Liver (tissue), 8 donors: ENCODE measurements at regions not wholly inside any gene's neighbourhood (a gene's known extent, or its start where the extent isn't known, plus 50 kb on each side); places are given as distances from the start of the nearest gene placed in this dataset.

ENCODE experiments used
- DNase-seq: peaks from one replicate; pipeline ENCODE4 v3.0.0-alpha.2; 2017; ENCODE audit warnings: low spot score
- H3K27ac ChIP-seq, 2 donors: one replicate each; pipeline ENCODE4 v1.7.0; 2013; ENCODE audit warnings: inconsistent platforms in 2 of 2, low read length in 2 of 2, control low read depth in 1 of 2, low read depth in 1 of 2, mild to moderate bottlenecking in 1 of 2
- H3K27me3 ChIP-seq, 4 donors: one replicate each; pipeline versions ENCODE4 v1.6.1 to v1.7.0; 2013; ENCODE audit warnings: low read length in 3 of 4, inconsistent platforms in 1 of 4, mild to moderate bottlenecking in 1 of 4, moderate library complexity in 1 of 4; ENCODE audit not compliant: control insufficient read depth in 4 of 4, insufficient read depth in 4 of 4
- H3K36me3 ChIP-seq, 4 donors: one replicate each; pipeline versions ENCODE4 v1.6.1 to v1.7.0; 2013; ENCODE audit warnings: low read length in 3 of 4, mild to moderate bottlenecking in 3 of 4, low read depth in 1 of 4, moderate library complexity in 1 of 4; ENCODE audit not compliant: control insufficient read depth in 4 of 4, insufficient read depth in 3 of 4
- H3K4me1 ChIP-seq, 4 donors: one replicate each; pipeline versions ENCODE4 v1.6.1 to v1.7.0; 2013; ENCODE audit warnings: low read length in 3 of 4, mild to moderate bottlenecking in 3 of 4, moderate library complexity in 1 of 4; ENCODE audit not compliant: control insufficient read depth in 4 of 4, insufficient read depth in 4 of 4
- H3K4me3 ChIP-seq, 3 donors: one replicate each; pipeline versions ENCODE4 v1.6.1 to v1.7.0; 2013; ENCODE audit warnings: low read length in 3 of 3, control low read depth in 1 of 3, low read depth in 1 of 3, mild to moderate bottlenecking in 1 of 3
- H3K9ac ChIP-seq, 2 donors: one replicate each; pipeline ENCODE4 v1.7.0; 2013; ENCODE audit warnings: low read length in 2 of 2, mild to moderate bottlenecking in 2 of 2, moderate library complexity in 2 of 2, control low read depth in 1 of 2, low read depth in 1 of 2
- H3K9me3 ChIP-seq, 4 donors: one replicate each; pipeline versions ENCODE4 v1.6.1 to v1.7.0; 2013; ENCODE audit warnings: low read length in 3 of 4; ENCODE audit not compliant: control insufficient read depth in 4 of 4
- CTCF ChIP-seq: fragments of 150-350 bp; IDR thresholded peaks from 2 replicates; pipeline ENCODE4 v1.5.1; 2017; ENCODE audit warnings: improper control_type of control experiment, low read depth, low read length; ENCODE audit not compliant: missing input control
- EGR1 ChIP-seq, 2 donors: IDR thresholded peaks; 2 replicates each; pipeline ENCODE4 v1.6.1; 2016 to 2018; ENCODE audit warnings: antibody characterized with exemption in 2 of 2, low read depth in 2 of 2
- FOXA1 ChIP-seq: IDR thresholded peaks from 2 replicates; pipeline ENCODE4 v1.6.1; 2016; ENCODE audit warnings: antibody characterized with exemption
- FOXA2 ChIP-seq: IDR thresholded peaks from 2 replicates; pipeline ENCODE4 v1.6.1; 2016; ENCODE audit warnings: antibody characterized with exemption
- GABPA ChIP-seq, 2 donors: IDR thresholded peaks in 1 of 2; conservative IDR thresholded peaks in 1 of 2; 2 replicates each; pipeline ENCODE4 v1.6.1; 2016; ENCODE audit warnings: antibody characterized with exemption in 2 of 2, mild to moderate bottlenecking in 1 of 2, moderate library complexity in 1 of 2
- HNF4A ChIP-seq, 2 donors: conservative IDR thresholded peaks; 2 replicates each; pipeline ENCODE4 v1.6.1; 2016; ENCODE audit warnings: antibody characterized with exemption in 2 of 2, mild to moderate bottlenecking in 2 of 2
- HNF4G ChIP-seq: IDR thresholded peaks from 2 replicates; pipeline ENCODE4 v1.6.1; 2016; ENCODE audit warnings: antibody characterized with exemption
- JUND ChIP-seq, 2 donors: IDR thresholded peaks; 2 replicates each; pipeline ENCODE4 v1.6.1; 2016; ENCODE audit warnings: antibody characterized with exemption in 2 of 2
- MAX ChIP-seq: IDR thresholded peaks from 2 replicates; pipeline ENCODE4 v1.6.1; 2016; ENCODE audit warnings: antibody characterized with exemption
- NR2F2 ChIP-seq: IDR thresholded peaks from 2 replicates; pipeline ENCODE4 v1.6.1; 2016; ENCODE audit warnings: antibody characterized with exemption
- RAD21 ChIP-seq, 2 donors: IDR thresholded peaks; 2 replicates each; pipeline ENCODE4 v1.6.1; 2016; ENCODE audit warnings: antibody characterized with exemption in 2 of 2, mild to moderate bottlenecking in 2 of 2
- REST ChIP-seq: IDR thresholded peaks from 2 replicates; pipeline ENCODE4 v1.6.1; 2016; ENCODE audit warnings: antibody characterized with exemption, mild to moderate bottlenecking
- RXRA ChIP-seq, 2 donors: IDR thresholded peaks; 2 replicates each; pipeline ENCODE4 v1.6.1; 2017 to 2018; ENCODE audit warnings: antibody characterized with exemption in 2 of 2, mild to moderate bottlenecking in 1 of 2
- SP1 ChIP-seq: IDR thresholded peaks from 2 replicates; pipeline ENCODE4 v1.6.1; 2018; ENCODE audit warnings: antibody characterized with exemption, mild to moderate bottlenecking
- YY1 ChIP-seq: IDR thresholded peaks from 2 replicates; pipeline ENCODE4 v1.6.1; 2016; ENCODE audit warnings: antibody characterized with exemption, mild to moderate bottlenecking
- WGBS: extraction: QIAGEN DNeasy Blood & Tissue Kit; methylation state at CpG from one replicate; pipeline ENCODE4 v1.1.7; 2013; 5-methylcytosine and 5-hydroxymethylcytosine counted together
- TF ChIP-seq, protein P1 (sequence below): IDR thresholded peaks from 2 replicates; pipeline ENCODE4 v1.6.1; 2016; ENCODE audit warnings: antibody characterized with exemption
- TF ChIP-seq, protein P2 (sequence below): IDR thresholded peaks from 2 replicates; pipeline ENCODE4 v1.6.1; 2016; ENCODE audit warnings: antibody characterized with exemption
- donor health status: healthy.
- donor health status: healthy.
- donor health status: healthy.
- donor health status: healthy.
- donor health status: healthy.

DNA sequence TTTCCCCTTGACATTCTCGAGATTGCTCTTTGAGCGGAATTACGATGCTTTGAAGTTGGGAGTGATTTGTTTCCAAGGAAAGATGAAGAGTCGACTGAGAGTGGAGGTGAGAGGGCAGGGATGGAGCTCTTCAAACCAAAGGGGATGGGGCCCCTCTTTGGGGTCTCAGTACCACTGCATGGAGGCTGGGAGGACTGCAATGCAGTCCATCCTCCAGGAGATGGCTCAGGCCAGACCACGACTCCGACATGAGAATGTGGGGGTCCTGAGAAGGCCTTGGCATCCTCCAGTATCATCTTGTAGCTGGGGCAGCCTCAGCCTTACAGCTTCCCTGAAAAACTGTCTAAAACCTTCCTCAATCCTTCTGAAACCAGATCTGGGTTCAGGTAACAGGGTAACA lies 51.1 kb upstream of the CDKN2AIPNL start:
- no peak for DNase-seq
- Histone ChIP-seq H3K4me3 (no peak overlapping the region), H3K27ac (no peak overlapping the region), H3K9me3 (no peaks in the 10 kb centered on the region), H3K27me3 (no peaks in the 10 kb centered on the region), H3K9ac (no peak overlapping the region), H3K4me1 (peaks cover 9 to 24% (median 16%) of the 10 kb centered on the region in 4 donors), H3K36me3 (no peaks in the 10 kb centered on the region)
- WGBS, result 85% methylated on average over 6 of the region's 6 CpGs
- no peak for TF ChIP-seq FOXA2
- no peak for TF ChIP-seq YY1
- no peak for TF ChIP-seq NR2F2
- no peak for TF ChIP-seq EGR1 (IDR thresholded peaks at IDR 0.05; ENCODE audit: low read depth in 2 of 2)
- no peak for TF ChIP-seq REST
- TF ChIP-seq, protein P1, sequence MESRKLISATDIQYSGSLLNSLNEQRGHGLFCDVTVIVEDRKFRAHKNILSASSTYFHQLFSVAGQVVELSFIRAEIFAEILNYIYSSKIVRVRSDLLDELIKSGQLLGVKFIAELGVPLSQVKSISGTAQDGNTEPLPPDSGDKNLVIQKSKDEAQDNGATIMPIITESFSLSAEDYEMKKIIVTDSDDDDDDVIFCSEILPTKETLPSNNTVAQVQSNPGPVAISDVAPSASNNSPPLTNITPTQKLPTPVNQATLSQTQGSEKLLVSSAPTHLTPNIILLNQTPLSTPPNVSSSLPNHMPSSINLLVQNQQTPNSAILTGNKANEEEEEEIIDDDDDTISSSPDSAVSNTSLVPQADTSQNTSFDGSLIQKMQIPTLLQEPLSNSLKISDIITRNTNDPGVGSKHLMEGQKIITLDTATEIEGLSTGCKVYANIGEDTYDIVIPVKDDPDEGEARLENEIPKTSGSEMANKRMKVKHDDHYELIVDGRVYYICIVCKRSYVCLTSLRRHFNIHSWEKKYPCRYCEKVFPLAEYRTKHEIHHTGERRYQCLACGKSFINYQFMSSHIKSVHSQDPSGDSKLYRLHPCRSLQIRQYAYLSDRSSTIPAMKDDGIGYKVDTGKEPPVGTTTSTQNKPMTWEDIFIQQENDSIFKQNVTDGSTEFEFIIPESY, result no peak
- TF ChIP-seq, protein P2, sequence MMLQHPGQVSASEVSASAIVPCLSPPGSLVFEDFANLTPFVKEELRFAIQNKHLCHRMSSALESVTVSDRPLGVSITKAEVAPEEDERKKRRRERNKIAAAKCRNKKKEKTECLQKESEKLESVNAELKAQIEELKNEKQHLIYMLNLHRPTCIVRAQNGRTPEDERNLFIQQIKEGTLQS, result no peak
- no peak for TF ChIP-seq MAX
- TF ChIP-seq FOXA1, result no peak
- no peak for TF ChIP-seq RXRA (IDR thresholded peaks at IDR 0.05)
- TF ChIP-seq JUND (IDR thresholded peaks at IDR 0.05), result no peak
- no peak for TF ChIP-seq RAD21 (IDR thresholded peaks at IDR 0.05)
- TF ChIP-seq SP1, result no peak
- no peak for TF ChIP-seq GABPA (IDR thresholded peaks at IDR 0.05 in 1 of 2, conservative IDR thresholded peaks at IDR 0.05 in 1 of 2)
- no peak for TF ChIP-seq HNF4G
- TF ChIP-seq HNF4A (conservative IDR thresholded peaks at IDR 0.05), result no peak

GRCh38 chr5:134462047-134462575 lies 50.4 kb upstream of the CDKN2AIPNL start:
- no peaks in the 10 kb centered on the region for H3K27me3 ChIP-seq
- 89% methylated on average over 2 of the region's 2 CpGs for WGBS
- no peak overlapping the region for H3K27ac ChIP-seq
- no peak overlapping the region for H3K9ac ChIP-seq
- TF ChIP-seq SP1, result no peak
- no peak for TF ChIP-seq MAX
- TF ChIP-seq RAD21 (IDR thresholded peaks at IDR 0.05), result no peak
- no peak for TF ChIP-seq CTCF
- no peak for TF ChIP-seq RXRA (IDR thresholded peaks at IDR 0.05)
- no peak for TF ChIP-seq HNF4G
- TF ChIP-seq, protein P2, result no peak
- TF ChIP-seq FOXA1, result no peak
- no peak for TF ChIP-seq GABPA (IDR thresholded peaks at IDR 0.05 in 1 of 2, conservative IDR thresholded peaks at IDR 0.05 in 1 of 2)
- no peak for TF ChIP-seq FOXA2
- no peak overlapping the region for H3K4me3 ChIP-seq
- H3K9me3 ChIP-seq, result no peaks in the 10 kb centered on the region
- DNase-seq, result no peak
- H3K36me3 ChIP-seq, result no peaks in the 10 kb centered on the region
- H3K4me1 ChIP-seq, result peaks cover 9 to 22% (median 15%) of the 10 kb centered on the region in 4 donors
